ENCODE measurements at regions not wholly inside any gene's neighbourhood (a gene's known extent, or its start where the extent isn't known, plus 50 kb on each side); places are given as distances from the start of the nearest gene placed in this dataset.
A peak's percentile ranks its signal among the peaks of the same experiment; 100 is the strongest.
"Not testable (repeated sequence)": the region's sequence is repeated elsewhere in the genome, so short reads cannot be mapped to it uniquely, and the experiment has no call there.

DNA sequence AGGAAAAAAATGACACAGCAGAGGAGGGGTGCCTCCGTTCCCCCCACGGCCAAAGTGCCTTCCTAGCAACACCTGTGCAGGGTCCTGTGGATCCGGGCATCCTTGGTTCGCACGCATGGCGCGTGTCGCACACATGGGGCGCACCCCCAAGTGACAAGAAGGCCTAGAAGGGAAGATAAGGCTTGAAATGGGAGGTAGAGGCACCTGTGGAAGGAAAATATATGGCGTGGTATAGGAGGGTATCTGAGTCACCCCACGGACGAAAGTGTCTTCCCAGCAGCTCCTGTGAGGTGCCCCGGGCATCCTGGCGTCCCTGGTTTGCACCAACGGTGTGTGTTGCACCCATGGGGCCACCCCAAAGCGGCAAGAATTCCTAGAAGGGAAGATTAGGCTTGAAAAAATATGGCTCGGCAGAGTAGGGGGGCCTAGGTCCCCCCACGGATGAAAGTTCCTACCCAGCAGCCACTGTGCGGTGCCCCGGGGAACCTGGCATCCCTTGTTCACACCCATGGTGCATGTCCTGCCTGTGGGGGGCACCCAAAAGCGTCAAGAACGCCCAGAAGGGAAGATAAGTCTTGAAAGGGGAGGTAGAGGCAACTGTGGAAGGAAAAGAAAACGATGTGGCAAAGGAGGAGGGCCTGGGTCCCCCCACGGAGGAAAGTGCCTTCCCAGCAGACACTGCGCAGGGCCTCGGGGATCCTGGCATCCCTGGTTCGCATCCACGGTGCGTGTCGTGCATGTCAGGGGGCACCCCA lies 280.0 kb downstream of the ALG10 start:
- DNase-seq (ENCODE audit: low spot score): peak; percentile 42
- no peaks in the 10 kb centered on the region for H3K27me3 Mint-ChIP-seq
- no peak overlapping the region for H3K27ac Mint-ChIP-seq
- H3K4me3 Mint-ChIP-seq: no peak overlapping the region
- ATAC-seq: no peak
- H3K4me1 Mint-ChIP-seq (ENCODE audit: low read depth in 2 of 2): peaks cover 0 to 6% of the 10 kb centered on the region in 2 donors
- H3K9me3 Mint-ChIP-seq: peaks cover 43% of the 10 kb centered on the region
- peaks cover 14% of the 10 kb centered on the region for H3K36me3 Mint-ChIP-seq

DNA sequence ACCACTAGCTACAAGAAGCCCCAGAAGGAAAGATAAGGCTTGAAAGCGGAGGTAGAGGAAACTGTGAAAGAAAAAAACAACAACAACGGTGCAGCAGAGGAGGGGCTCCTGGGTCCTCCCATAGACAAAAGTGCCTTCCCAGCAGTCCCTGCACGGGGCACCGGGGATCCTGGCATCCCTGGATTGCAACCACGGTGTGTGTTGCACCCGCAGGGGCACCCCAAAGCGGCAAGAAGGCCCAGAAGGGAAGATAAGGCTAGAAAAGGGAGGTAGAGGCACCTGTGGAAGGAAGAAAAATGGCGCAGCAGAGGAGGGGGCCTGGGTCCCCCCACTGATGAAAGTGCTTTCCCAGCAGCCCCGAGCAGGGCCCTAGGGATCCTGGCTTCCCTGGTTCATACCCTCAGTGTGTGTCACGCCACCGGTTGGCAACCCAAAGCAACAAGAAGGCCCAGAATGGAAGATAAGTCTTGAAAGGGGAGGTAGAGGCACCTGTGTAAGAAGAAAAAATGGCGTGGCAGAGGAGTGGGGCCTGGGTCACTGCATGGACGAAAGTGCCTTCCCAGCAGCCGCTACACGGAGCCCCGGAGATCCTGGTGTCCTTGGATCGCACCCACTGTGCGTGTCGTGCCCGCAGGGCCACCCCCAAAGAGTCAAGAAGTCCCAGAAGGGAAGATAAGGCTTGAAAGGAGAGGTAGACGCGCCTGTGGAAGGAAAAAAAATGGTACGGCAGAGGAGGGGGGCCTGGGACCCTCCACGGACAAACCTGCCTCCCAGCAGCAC lies 281.0 kb downstream of the ALG10 start:
- Mint-ChIP-seq H3K27ac (no peak overlapping the region), H3K4me3 (no peak overlapping the region), H3K36me3 (peaks cover 14% of the 10 kb centered on the region), H3K27me3 (no peaks in the 10 kb centered on the region), H3K4me1 (ENCODE audit: low read depth in 2 of 2) (peaks cover 0 to 6% of the 10 kb centered on the region in 2 donors), H3K9me3 (peaks cover 44% of the 10 kb centered on the region)
- DNase-seq (ENCODE audit: low spot score): no peak
- ATAC-seq: no peak

DNA sequence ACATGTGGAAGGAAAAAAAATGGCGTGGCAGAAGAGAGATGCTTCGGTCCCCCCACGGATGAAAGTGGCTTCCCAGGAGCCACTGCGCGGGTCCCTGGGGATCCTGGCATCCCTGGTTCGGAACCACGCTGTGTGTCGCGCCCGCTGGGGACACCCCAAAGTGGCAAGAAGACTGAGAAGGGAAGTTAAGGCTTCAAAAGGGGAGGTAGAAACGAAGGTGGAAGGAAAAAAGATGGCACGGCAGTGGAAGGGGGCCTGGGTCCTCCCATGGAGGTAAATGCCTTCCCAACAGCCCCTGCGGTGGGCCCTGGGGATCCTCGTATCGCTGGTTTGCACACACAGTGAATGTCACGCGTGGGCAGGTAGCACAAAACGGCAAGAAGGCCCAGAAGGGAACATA lies 281.7 kb downstream of the ALG10 start:
- Mint-ChIP-seq H3K27ac (no peak overlapping the region), H3K9me3 (peaks cover 42% of the 10 kb centered on the region), H3K4me3 (no peak overlapping the region), H3K4me1 (ENCODE audit: low read depth in 2 of 2) (peaks cover 0 to 6% of the 10 kb centered on the region in 2 donors), H3K27me3 (no peaks in the 10 kb centered on the region), H3K36me3 (peaks cover 11% of the 10 kb centered on the region)
- ATAC-seq (no peak), DNase-seq (ENCODE audit: low spot score) (no peak)

DNA sequence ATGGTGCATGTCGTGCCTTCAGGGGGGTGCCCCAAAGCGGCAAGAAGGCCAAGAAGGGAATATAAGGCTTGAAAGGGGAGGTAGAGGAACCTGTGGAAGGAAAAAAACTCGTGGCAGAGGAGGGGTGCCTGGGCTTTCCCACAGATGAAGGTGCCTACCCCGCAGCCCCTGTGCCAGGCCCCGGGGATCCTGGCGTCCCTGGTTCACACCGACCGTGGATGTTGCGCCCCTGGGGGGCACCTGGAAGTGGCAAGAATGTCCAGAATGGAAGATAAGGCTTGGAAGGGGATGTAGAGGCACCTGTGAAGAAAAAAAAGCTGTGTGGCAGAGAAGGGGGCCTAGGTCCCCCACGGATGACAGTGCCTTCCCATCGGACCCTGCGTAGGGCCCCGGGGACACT lies 282.2 kb downstream of the ALG10 start:
- no peak overlapping the region for H3K4me3 Mint-ChIP-seq
- ATAC-seq: no peak
- peaks cover 8% of the 10 kb centered on the region for H3K36me3 Mint-ChIP-seq
- H3K9me3 Mint-ChIP-seq: peaks cover 38% of the 10 kb centered on the region
- H3K27me3 Mint-ChIP-seq: no peaks in the 10 kb centered on the region
- H3K4me1 Mint-ChIP-seq (ENCODE audit: low read depth in 2 of 2): peaks cover 0 to 6% of the 10 kb centered on the region in 2 donors
- DNase-seq (ENCODE audit: low spot score): no peak
- H3K27ac Mint-ChIP-seq: no peak overlapping the region

DNA sequence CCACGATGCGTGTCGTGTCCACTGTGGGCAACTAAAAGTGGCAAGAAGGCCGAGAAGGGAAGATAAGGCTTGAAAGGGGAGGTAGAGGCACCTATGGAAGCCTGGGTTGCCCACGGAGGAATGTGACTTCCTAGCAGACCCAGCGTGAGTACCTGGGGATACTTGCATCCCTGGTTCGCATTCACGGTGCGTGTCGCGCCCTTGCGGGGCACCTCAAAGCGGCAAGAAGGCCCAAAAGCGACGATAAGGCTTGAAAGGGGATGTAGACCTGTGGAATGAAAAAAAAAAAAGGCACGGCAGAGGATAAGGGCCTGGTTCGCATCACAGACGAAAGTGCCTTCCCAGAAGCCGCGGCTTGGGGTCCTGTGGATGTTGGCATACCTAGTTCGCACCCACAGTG lies 282.9 kb downstream of the ALG10 start:
- Mint-ChIP-seq H3K9me3 (peaks cover 38% of the 10 kb centered on the region), H3K27me3 (no peaks in the 10 kb centered on the region), H3K4me3 (no peak overlapping the region), H3K4me1 (ENCODE audit: low read depth in 2 of 2) (peaks cover 0 to 6% of the 10 kb centered on the region in 2 donors), H3K36me3 (peaks cover 4% of the 10 kb centered on the region), H3K27ac (no peak overlapping the region)
- no peak for ATAC-seq
- no peak for DNase-seq (ENCODE audit: low spot score)

DNA sequence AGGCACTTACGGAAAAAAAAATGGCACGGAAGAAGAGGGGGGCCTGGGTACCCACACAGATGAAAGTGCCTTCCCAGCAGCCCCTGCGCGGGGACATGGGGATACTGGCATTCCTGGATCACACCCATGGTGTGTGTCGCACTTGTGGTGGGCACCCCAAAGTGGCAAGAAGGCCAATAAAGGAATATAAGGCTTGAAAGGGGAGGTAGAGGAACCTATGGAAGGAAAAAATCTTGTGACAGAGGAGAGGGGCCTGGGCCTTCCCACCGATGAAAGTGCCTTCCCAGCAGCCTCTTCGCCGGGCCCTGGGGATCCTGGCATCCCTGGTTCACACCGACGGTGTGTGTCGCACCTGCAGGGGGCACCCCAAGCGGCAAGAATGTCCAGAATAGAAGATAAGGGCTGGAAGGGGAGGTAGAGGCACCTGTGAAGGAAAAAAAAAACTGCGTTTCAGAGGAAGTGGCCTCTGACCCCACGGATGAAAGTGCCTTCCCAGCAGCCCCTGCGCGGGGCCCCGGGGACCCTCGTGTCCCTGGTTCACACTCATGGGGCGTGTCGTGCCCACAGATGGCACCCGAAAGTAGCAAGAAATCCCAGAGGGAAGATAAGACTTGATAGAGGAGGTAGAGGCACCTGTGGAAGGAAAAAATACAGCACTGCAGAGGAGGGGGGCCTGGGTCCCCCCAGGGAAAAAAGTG lies 284.0 kb downstream of the ALG10 start:
- Mint-ChIP-seq H3K4me1 (ENCODE audit: low read depth in 2 of 2) (peaks cover 0 to 6% of the 10 kb centered on the region in 2 donors), H3K9me3 (peaks cover 33% of the 10 kb centered on the region), H3K27ac (no peak overlapping the region), H3K4me3 (no peak overlapping the region), H3K27me3 (no peaks in the 10 kb centered on the region), H3K36me3 (peaks cover 4% of the 10 kb centered on the region)
- DNase-seq (ENCODE audit: low spot score) (no peak), ATAC-seq (no peak)

DNA sequence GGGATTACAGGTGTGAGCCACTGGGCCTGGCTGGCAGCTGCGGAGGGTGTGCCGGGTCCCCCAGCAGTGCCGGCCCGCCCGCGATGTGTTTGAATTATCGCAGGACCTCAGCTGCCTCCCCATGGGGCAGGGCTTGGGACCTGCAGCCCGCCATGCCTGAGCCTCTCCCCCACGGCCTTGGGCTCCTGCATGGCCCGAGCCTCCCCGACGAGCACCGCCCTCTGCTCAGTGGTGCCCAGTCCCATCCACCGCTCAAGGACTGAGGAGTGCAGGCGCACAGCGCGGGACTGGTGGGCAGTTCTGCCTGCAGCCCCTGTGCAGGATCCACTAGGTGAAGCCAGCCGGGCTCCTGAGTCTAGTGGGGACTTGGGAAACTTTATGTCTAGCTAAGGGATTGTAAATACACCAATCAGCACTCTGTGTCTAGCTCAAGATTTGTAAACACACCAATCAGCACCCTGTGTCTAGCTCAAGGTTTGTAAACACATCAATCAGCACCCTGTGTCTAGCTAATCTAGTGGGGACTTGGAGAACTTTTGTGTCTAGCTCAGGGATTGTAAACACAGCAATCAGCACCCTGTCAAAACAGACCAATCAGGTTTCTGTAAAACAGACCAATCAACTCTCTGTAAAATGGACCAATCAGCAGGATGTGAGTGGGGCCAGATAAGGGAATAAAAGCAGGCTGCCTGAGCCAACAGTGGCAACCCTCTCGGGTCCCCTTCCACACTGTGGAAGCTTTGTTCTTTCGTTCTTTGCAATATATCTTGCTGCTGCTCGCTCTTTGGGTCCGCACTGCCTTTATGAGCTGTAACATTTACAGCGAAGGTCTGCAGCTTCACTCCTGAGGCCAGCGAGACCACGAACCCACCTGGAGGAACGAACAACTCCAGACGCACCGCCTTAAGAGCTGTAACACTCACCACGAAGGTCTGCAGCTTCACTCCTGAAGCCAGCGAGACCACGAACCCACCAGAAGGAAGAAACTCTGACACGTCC lies 287.8 kb downstream of the ALG10 start:
- DNase-seq (ENCODE audit: low spot score); H3K4me1 Mint-ChIP-seq (ENCODE audit: low read depth in 2 of 2); H3K4me3 Mint-ChIP-seq; H3K36me3 Mint-ChIP-seq; H3K27ac Mint-ChIP-seq; H3K27me3 Mint-ChIP-seq; ATAC-seq: not testable (repeated sequence)
- H3K9me3 Mint-ChIP-seq: peaks cover 29% of the 10 kb centered on the region

DNA sequence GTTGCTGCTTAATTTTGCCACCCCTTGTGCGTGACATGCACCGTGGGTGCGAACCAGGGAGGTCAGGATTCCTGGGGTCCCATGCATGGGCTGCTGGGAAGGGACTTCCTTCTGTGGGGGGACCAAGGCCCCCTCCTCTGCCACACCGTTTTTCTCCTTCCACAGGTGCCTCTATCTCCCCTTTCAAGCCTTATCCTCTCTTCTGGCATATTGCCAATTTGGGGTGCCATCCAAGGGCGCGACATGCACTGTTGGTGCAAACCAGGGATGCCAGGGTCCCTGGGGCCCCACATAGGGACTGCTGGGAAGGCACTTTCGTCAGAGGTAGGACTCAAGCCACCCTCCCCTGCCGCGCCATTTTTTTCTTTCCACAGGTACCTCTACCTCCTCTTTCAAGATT lies 289.0 kb downstream of the ALG10 start:
- Mint-ChIP-seq H3K36me3 (no peaks in the 10 kb centered on the region), H3K27ac (no peak overlapping the region), H3K9me3 (peaks cover 19% of the 10 kb centered on the region), H3K27me3 (no peaks in the 10 kb centered on the region), H3K4me3 (no peak overlapping the region), H3K4me1 (ENCODE audit: low read depth in 2 of 2) (no peaks in the 10 kb centered on the region)
- no peak for ATAC-seq
- no peak for DNase-seq (ENCODE audit: low spot score)

DNA sequence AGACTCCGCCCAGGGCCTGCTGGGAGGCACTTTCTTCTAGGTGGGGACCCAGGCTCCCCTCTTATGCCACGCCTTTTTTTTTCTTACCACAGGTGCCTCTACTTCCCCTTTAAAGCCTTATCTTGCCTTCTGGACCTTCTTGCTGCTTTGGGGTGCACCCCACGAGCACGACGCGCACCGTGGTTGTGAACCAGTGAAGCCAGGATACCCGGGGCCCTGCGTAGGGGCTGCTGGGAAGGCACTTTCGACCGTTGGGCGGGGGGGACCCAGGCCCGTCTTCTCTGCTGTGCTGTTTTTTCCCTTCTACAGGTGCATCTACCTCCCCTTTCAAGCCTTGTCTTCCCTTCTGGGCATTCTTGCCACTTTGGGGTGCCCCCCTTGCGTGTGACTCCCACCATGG lies 305.4 kb downstream of the ALG10 start:
- H3K9me3 Mint-ChIP-seq: peaks cover 24% of the 10 kb centered on the region
- peaks cover 31% of the 10 kb centered on the region for H3K36me3 Mint-ChIP-seq
- H3K4me3 Mint-ChIP-seq: no peak overlapping the region
- ATAC-seq (no peak), DNase-seq (ENCODE audit: low spot score) (no peak)
- H3K4me1 Mint-ChIP-seq (ENCODE audit: low read depth in 2 of 2): no peaks in the 10 kb centered on the region
- H3K27me3 Mint-ChIP-seq: no peaks in the 10 kb centered on the region
- no peak overlapping the region for H3K27ac Mint-ChIP-seq

DNA sequence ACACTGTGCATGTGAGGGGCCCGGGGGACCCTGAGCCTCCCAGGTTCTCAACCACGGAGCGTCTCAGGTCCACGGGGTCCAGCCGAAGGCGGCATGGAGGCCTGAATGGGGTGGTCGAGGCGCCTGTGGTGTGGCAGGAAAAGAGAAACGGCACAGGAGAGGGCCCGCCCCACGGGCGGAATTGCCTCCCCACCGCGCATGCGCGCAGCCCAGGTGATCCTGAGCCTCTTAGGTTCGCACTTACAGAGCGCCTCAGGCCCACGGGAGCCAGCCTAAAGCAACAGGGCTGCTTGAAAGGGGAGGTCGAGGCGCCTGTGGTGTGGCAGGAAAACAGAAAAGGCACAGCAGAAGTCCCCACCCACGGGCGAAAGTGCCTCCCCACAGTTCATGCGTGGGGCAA lies 311.0 kb downstream of the ALG10 start:
- Mint-ChIP-seq H3K4me1 (ENCODE audit: low read depth in 2 of 2) (no peaks in the 10 kb centered on the region), H3K9me3 (peaks cover 5% of the 10 kb centered on the region), H3K4me3 (no peak overlapping the region), H3K27ac (no peak overlapping the region), H3K36me3 (peaks cover 14% of the 10 kb centered on the region), H3K27me3 (no peaks in the 10 kb centered on the region)
- DNase-seq (ENCODE audit: low spot score) (no peak), ATAC-seq (no peak)

DNA sequence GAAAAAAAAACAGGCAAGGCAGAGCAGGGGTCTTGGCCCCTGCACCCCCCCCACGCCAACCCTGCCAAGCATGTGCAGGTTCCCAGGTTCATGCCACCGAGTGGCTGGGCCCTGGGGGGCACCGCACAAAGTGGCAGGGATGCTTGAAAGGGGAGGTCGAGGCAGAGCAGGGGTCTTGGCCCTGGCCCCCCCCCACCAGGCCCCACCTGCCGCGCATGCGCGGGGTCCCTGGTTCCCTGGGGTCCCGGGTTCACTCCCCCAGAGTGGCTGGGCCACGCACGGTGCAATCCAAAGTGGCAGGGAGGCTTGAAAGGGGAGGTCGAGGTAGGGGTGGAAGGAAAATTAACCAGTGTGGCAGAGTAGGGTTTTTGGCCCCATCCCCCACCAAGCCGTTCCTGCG lies 312.2 kb downstream of the ALG10 start:
- H3K27ac Mint-ChIP-seq: no peak overlapping the region
- H3K9me3 Mint-ChIP-seq: peaks cover 5% of the 10 kb centered on the region
- DNase-seq (ENCODE audit: low spot score) (no peak), ATAC-seq (no peak)
- no peak overlapping the region for H3K4me3 Mint-ChIP-seq
- H3K36me3 Mint-ChIP-seq: peaks cover 6% of the 10 kb centered on the region
- no peaks in the 10 kb centered on the region for H3K27me3 Mint-ChIP-seq
- no peaks in the 10 kb centered on the region for H3K4me1 Mint-ChIP-seq (ENCODE audit: low read depth in 2 of 2)

DNA sequence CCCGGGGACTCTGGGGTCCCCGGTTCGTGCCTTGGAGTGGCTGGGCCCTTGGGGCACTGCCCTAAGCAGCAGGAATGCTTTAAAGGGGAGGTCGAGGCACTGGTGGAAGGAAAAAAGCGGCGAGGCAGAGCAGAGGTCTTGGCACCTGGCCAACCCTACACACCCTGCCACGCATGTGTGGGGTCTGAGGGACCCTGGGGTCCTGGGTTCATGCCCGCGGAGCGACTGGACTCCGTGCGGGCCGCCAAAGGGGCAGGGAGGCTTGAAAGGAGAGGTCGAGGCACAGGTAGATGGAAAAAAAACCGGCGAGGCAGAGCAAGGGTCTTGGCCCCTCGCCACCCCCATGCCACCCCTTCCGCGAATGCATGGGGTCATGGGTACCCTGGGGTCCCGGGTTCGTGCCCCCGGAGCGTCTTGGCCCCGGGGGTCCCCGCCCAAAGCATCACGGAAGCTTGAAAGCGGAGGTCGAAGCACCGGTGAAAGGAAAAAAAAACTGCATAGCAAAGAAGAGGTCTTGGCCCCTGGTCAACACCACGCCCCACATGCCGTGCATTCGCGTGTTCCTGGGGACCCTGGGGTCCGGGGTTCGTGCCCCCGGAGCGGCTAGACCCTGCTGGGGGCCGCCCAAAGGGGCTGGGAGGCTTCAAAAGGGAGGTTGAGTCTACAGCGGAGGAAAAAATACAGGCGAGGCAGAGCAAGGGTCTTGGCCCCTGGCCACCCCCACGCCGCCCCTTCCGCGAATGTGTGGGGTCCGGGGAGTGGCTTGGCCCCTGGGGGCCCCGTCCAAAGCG lies 312.9 kb downstream of the ALG10 start:
- ATAC-seq: no peak
- no peaks in the 10 kb centered on the region for H3K4me1 Mint-ChIP-seq (ENCODE audit: low read depth in 2 of 2)

More for the DNA sequence above, 312.9 kb downstream of the ALG10 start:
- Mint-ChIP-seq H3K9me3 (peaks cover 5% of the 10 kb centered on the region), H3K27ac (no peak overlapping the region), H3K36me3 (peaks cover 6% of the 10 kb centered on the region), H3K4me3 (no peak overlapping the region), H3K27me3 (no peaks in the 10 kb centered on the region)
- no peak for DNase-seq (ENCODE audit: low spot score)
